ENCODE measurements at regions not wholly inside any gene's neighbourhood (a gene's known extent, or its start where the extent isn't known, plus 50 kb on each side); places are given as distances from the start of the nearest gene placed in this dataset.

GRCh38 chr9:20207176-20207575, 415.1 kb downstream of the MLLT3 start:
- Histone ChIP-seq H3K4me3 (no peak overlapping the region), H3K9me3 (no peaks in the 10 kb centered on the region), H3K27ac (no peak overlapping the region), H3K36me3 (no peaks in the 10 kb centered on the region), H3K4me1 (no peaks in the 10 kb centered on the region), H3K27me3 (no peaks in the 10 kb centered on the region)
- ATAC-seq, result no peak
- no peak for TF ChIP-seq POLR2A (IDR thresholded peaks at IDR 0.05)
- TF ChIP-seq, protein P1, sequence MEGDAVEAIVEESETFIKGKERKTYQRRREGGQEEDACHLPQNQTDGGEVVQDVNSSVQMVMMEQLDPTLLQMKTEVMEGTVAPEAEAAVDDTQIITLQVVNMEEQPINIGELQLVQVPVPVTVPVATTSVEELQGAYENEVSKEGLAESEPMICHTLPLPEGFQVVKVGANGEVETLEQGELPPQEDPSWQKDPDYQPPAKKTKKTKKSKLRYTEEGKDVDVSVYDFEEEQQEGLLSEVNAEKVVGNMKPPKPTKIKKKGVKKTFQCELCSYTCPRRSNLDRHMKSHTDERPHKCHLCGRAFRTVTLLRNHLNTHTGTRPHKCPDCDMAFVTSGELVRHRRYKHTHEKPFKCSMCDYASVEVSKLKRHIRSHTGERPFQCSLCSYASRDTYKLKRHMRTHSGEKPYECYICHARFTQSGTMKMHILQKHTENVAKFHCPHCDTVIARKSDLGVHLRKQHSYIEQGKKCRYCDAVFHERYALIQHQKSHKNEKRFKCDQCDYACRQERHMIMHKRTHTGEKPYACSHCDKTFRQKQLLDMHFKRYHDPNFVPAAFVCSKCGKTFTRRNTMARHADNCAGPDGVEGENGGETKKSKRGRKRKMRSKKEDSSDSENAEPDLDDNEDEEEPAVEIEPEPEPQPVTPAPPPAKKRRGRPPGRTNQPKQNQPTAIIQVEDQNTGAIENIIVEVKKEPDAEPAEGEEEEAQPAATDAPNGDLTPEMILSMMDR (IDR thresholded peaks at IDR 0.05 in 4 of 5, conservative IDR thresholded peaks at IDR 0.05 in 1 of 5), result no peak
- intact Hi-C loops (cut with DNase I; ENCODE audit: low total_unique reads) (no loop called here), in situ Hi-C loops (cut with MboI; ENCODE audit: low sequenced_read_pairs in 4 of 4) (no loop called here)
- DNase-seq, result no peak

GRCh38 chr9:20205821-20206220, 416.5 kb downstream of the MLLT3 start:
- intact Hi-C loops (cut with DNase I; ENCODE audit: low total_unique reads), result no loop called here
- no peaks in the 10 kb centered on the region for H3K27me3 ChIP-seq
- TF ChIP-seq POLR2A (IDR thresholded peaks at IDR 0.05), result no peak
- TF ChIP-seq, protein P1 (IDR thresholded peaks at IDR 0.05 in 4 of 5, conservative IDR thresholded peaks at IDR 0.05 in 1 of 5), result no peak
- ATAC-seq, result no peak
- H3K4me3 ChIP-seq, result no peak overlapping the region
- no peaks in the 10 kb centered on the region for H3K9me3 ChIP-seq
- no peaks in the 10 kb centered on the region for H3K36me3 ChIP-seq
- no peak overlapping the region for H3K27ac ChIP-seq
- no peak for DNase-seq
- no peaks in the 10 kb centered on the region for H3K4me1 ChIP-seq
- in situ Hi-C loops (cut with MboI; ENCODE audit: low sequenced_read_pairs in 4 of 4), result no loop called here

GRCh38 chr9:20200991-20201431, 412.2 kb upstream of the SLC24A2 start:
- Histone ChIP-seq H3K9me3 (no peaks in the 10 kb centered on the region), H3K36me3 (no peaks in the 10 kb centered on the region), H3K4me1 (no peaks in the 10 kb centered on the region), H3K27me3 (no peaks in the 10 kb centered on the region), H3K27ac (no peak overlapping the region), H3K4me3 (no peak overlapping the region)
- DNase-seq, result no peak
- no peak for TF ChIP-seq POLR2A (IDR thresholded peaks at IDR 0.05)
- TF ChIP-seq, protein P1 (IDR thresholded peaks at IDR 0.05 in 4 of 5, conservative IDR thresholded peaks at IDR 0.05 in 1 of 5), result no peak
- intact Hi-C loops (cut with DNase I; ENCODE audit: low total_unique reads), result no loop called here
- in situ Hi-C loops (cut with MboI; ENCODE audit: low sequenced_read_pairs in 4 of 4), result no loop called here
- no peak for ATAC-seq

DNA sequence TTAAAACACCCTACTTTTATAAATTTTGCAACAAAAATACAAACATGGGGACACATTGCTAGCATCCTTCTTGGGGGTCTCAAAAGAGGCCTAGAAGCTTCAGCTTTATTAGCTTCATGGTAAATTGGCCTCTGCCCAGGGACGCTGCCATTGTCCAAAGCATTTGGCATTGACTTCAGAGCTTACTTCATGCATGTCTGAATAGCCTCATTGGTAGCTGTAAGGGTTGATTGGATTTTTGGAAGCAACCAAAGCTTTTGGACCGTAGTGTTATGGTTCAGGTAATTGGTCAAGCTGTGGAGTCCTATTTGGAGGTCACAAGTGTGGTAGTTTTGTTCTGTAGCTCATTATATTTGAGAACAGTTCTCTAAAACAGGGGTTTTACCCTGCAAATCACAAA, 411.7 kb upstream of the SLC24A2 start:
- Histone ChIP-seq H3K36me3 (no peaks in the 10 kb centered on the region), H3K9me3 (no peaks in the 10 kb centered on the region), H3K4me3 (no peak overlapping the region), H3K27ac (no peak overlapping the region), H3K4me1 (no peaks in the 10 kb centered on the region), H3K27me3 (no peaks in the 10 kb centered on the region)
- in situ Hi-C loops (cut with MboI; ENCODE audit: low sequenced_read_pairs in 4 of 4) (no loop called here), intact Hi-C loops (cut with DNase I; ENCODE audit: low total_unique reads) (no loop called here)
- DNase-seq, result no peak
- no peak for TF ChIP-seq POLR2A (IDR thresholded peaks at IDR 0.05)
- TF ChIP-seq, protein P1 (IDR thresholded peaks at IDR 0.05 in 4 of 5, conservative IDR thresholded peaks at IDR 0.05 in 1 of 5), result no peak
- no peak for ATAC-seq

- Histone ChIP-seq H3K27ac (no peak overlapping the region), H3K9me3 (no peaks in the 10 kb centered on the region), H3K36me3 (no peaks in the 10 kb centered on the region), H3K4me1 (no peaks in the 10 kb centered on the region), H3K4me3 (no peak overlapping the region), H3K27me3 (no peaks in the 10 kb centered on the region)
- intact Hi-C loops (cut with DNase I; ENCODE audit: low total_unique reads), result no loop called here
- DNase-seq (no peak), ATAC-seq (no peak)
- in situ Hi-C loops (cut with MboI; ENCODE audit: low sequenced_read_pairs in 4 of 4), result no loop called here
- TF ChIP-seq, protein P1 (IDR thresholded peaks at IDR 0.05 in 4 of 5, conservative IDR thresholded peaks at IDR 0.05 in 1 of 5), result no peak
- no peak for TF ChIP-seq POLR2A (IDR thresholded peaks at IDR 0.05)
Observed at GRCh38 chr9:20199111-20199510, 410.3 kb upstream of the SLC24A2 start.
